Loucy (cell line): ENCODE measurements at regions not wholly inside any gene's neighbourhood (a gene's known extent, or its start where the extent isn't known, plus 50 kb on each side); places are given as distances from the start of the nearest gene placed in this dataset.

Experiments used
- EZH2phosphoT487 ChIP-seq: fragments of 200-600 bp; IDR thresholded peaks from 2 replicates; pipeline ENCODE4 v1.6.1; 2018; ENCODE audit warnings: antibody characterized with exemption, mild to moderate bottlenecking, moderate library complexity, borderline replicate concordance
- TF ChIP-seq, protein P1 (sequence below): fragments of 200-600 bp; sonication (generic); conservative IDR thresholded peaks from 2 replicates; pipeline ENCODE4 v1.5.1; 2014; ENCODE audit warnings: mild to moderate bottlenecking, antibody characterized with exemption, low read length

DNA sequence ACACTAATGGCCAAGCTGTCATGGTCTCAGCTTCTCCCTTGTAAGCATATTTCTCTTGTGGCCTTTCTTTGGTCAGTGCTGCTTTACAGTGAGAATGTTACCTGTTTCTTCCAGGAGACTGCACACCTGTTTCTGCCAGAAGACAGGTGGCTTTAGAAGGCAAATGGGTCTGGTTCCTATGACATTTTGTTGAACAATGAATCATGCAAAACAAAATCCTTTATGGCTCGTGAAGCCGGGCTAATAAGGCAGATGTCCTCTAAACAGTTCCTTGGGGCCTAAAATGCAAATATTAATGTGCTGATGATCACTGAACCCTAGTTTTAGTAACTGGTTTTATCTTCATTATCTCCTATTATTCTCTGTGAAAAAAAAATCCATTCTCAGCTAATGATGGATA, 927.6 kb downstream of the GALC start:
- TF ChIP-seq, protein P1, sequence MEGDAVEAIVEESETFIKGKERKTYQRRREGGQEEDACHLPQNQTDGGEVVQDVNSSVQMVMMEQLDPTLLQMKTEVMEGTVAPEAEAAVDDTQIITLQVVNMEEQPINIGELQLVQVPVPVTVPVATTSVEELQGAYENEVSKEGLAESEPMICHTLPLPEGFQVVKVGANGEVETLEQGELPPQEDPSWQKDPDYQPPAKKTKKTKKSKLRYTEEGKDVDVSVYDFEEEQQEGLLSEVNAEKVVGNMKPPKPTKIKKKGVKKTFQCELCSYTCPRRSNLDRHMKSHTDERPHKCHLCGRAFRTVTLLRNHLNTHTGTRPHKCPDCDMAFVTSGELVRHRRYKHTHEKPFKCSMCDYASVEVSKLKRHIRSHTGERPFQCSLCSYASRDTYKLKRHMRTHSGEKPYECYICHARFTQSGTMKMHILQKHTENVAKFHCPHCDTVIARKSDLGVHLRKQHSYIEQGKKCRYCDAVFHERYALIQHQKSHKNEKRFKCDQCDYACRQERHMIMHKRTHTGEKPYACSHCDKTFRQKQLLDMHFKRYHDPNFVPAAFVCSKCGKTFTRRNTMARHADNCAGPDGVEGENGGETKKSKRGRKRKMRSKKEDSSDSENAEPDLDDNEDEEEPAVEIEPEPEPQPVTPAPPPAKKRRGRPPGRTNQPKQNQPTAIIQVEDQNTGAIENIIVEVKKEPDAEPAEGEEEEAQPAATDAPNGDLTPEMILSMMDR = no peak
- no peak for TF ChIP-seq EZH2phosphoT487
